KMS-11 (cell line): ENCODE measurements at regions not wholly inside any gene's neighbourhood (a gene's known extent, or its start where the extent isn't known, plus 50 kb on each side); places are given as distances from the start of the nearest gene placed in this dataset.

Experiments
- H2AFZ ChIP-seq: fragments of 200-600 bp; sonication (generic); 2 replicates; pipeline ENCODE4 v1.6.1; 2016; ENCODE audit warnings: antibody characterized with exemption, mixed run types, low read depth
- H3K27ac ChIP-seq: fragments of 200-600 bp; sonication (generic); 2 replicates; pipeline ENCODE4 v1.6.1; 2016; ENCODE audit warnings: mild to moderate bottlenecking, mixed run types
- H3K27me3 ChIP-seq: fragments of 200-600 bp; sonication (generic); 2 replicates; pipeline ENCODE4 v1.6.1; 2017; ENCODE audit warnings: mild to moderate bottlenecking, low read depth, mixed run types, moderate library complexity; ENCODE audit not compliant: insufficient read depth
- H3K36me3 ChIP-seq: fragments of 200-600 bp; sonication (generic); 2 replicates; pipeline ENCODE4 v1.6.1; 2017; ENCODE audit warnings: mild to moderate bottlenecking, mixed run types; ENCODE audit not compliant: insufficient read depth
- H3K4me1 ChIP-seq: fragments of 200-600 bp; sonication (generic); 2 replicates; pipeline ENCODE4 v1.6.1; 2016; ENCODE audit warnings: mild to moderate bottlenecking, low read depth, mixed run types; ENCODE audit not compliant: poor library complexity, severe bottlenecking
- H3K4me2 ChIP-seq: fragments of 200-600 bp; sonication (generic); 2 replicates; pipeline ENCODE4 v1.7.0; 2016; ENCODE audit warnings: mild to moderate bottlenecking, mixed run types
- H3K4me3 ChIP-seq: fragments of 200-600 bp; sonication (generic); IDR thresholded peaks from 2 replicates; pipeline ENCODE4 v1.6.1; 2017; ENCODE audit warnings: low read depth, low read length, mixed read lengths; ENCODE audit not compliant: insufficient read depth
- H3K79me2 ChIP-seq: fragments of 200-600 bp; sonication (generic); 2 replicates; pipeline ENCODE4 v1.6.1; 2016; ENCODE audit warnings: low read depth, mixed run types; ENCODE audit not compliant: insufficient read depth
- H3K9ac ChIP-seq: fragments of 200-600 bp; sonication (generic); 2 replicates; pipeline ENCODE4 v1.6.1; 2016; ENCODE audit warnings: mild to moderate bottlenecking, mixed run types
- H4K20me1 ChIP-seq: fragments of 200-600 bp; sonication (generic); 2 replicates; pipeline ENCODE4 v1.6.1; 2016; ENCODE audit warnings: mild to moderate bottlenecking, mixed run types; ENCODE audit not compliant: insufficient read depth
- TF ChIP-seq, protein P1 (sequence below): fragments of 200-600 bp; sonication (generic); conservative IDR thresholded peaks from 2 replicates; pipeline ENCODE4 v1.6.1; 2017; ENCODE audit warnings: low read depth, mild to moderate bottlenecking, antibody characterized with exemption, low read length, moderate library complexity, mixed read lengths

DNA sequence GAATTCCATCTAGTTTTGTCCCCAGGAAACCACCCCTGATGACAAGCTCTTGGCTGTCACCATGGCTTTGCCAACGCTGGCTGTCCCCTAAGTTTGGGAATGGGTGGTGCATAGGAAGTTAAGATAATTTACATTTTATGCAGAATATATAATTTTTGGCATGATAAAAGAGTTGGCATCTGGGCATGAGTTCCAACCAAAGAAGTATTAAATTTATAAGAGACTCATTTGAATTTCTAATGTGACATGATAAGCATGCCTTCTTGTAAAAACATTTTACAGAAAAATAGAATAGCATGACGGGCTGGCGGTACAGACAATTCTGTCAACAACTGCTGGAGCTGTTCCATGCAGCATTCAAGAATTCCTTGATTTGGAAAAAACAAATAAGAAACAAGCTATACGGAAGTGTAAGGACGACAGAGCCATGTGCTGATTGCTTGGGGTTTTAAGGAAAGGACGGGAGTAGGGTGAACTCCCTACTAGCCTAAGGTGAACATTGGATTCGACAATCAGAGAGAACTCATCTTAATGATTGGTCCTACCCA, 106.8 kb upstream of the C1orf21 start:
- TF ChIP-seq, protein P1, sequence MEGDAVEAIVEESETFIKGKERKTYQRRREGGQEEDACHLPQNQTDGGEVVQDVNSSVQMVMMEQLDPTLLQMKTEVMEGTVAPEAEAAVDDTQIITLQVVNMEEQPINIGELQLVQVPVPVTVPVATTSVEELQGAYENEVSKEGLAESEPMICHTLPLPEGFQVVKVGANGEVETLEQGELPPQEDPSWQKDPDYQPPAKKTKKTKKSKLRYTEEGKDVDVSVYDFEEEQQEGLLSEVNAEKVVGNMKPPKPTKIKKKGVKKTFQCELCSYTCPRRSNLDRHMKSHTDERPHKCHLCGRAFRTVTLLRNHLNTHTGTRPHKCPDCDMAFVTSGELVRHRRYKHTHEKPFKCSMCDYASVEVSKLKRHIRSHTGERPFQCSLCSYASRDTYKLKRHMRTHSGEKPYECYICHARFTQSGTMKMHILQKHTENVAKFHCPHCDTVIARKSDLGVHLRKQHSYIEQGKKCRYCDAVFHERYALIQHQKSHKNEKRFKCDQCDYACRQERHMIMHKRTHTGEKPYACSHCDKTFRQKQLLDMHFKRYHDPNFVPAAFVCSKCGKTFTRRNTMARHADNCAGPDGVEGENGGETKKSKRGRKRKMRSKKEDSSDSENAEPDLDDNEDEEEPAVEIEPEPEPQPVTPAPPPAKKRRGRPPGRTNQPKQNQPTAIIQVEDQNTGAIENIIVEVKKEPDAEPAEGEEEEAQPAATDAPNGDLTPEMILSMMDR: no peak
- Histone ChIP-seq H3K79me2 (no peaks in the 10 kb centered on the region), H4K20me1 (no peaks in the 10 kb centered on the region), H3K9ac (no peak overlapping the region), H3K27ac (no peak overlapping the region), H3K4me3 (no peak overlapping the region), H3K27me3 (no peaks in the 10 kb centered on the region), H3K36me3 (no peaks in the 10 kb centered on the region), H3K4me1 (no peaks in the 10 kb centered on the region), H3K4me2 (no peak overlapping the region), H2AFZ (no peak overlapping the region)

DNA sequence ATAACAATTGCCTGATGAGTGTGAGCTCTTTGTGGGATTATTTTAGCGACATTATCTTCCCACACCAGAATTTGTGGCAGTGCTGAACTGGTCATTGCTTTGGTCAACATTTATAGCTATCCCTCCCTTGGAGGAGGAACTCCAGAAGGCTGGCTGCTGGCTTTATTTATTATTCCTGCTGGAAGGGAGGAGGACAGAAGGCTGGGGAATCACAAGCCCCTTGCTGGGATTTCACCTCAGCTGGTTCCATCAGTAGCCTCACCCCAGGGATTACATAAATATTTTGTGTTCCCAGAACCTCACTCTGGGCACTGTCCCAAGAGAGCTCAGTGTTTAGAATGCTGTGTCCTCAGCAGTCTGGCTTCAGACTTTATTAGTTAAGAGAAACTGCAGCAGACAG, 102.8 kb upstream of the C1orf21 start:
- Histone ChIP-seq H3K27me3 (no peaks in the 10 kb centered on the region), H2AFZ (no peak overlapping the region), H3K27ac (no peak overlapping the region), H3K4me1 (no peaks in the 10 kb centered on the region), H4K20me1 (no peaks in the 10 kb centered on the region), H3K9ac (no peak overlapping the region), H3K4me2 (no peak overlapping the region), H3K36me3 (no peaks in the 10 kb centered on the region), H3K79me2 (no peaks in the 10 kb centered on the region), H3K4me3 (no peak overlapping the region)
- TF ChIP-seq, protein P1: no peak

DNA sequence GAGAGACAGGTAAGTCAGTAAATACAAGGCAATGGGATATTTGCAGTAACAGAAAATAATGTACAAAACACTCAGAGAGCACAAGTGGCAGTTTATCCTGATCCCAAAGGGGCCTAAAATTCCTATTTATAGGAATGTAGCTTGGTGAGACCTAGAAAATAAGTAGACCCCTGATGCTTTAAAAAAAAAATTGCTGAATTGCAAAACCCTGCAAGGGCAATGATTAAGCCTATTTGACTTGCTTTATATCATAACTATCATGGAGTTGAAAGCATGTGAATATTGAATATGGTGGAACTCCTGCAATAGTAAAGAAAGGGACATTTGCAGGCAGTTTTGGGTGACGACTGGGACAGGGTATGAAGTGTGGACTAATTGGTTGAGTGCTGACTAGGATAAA, 101.9 kb upstream of the C1orf21 start:
- H3K36me3 ChIP-seq: no peaks in the 10 kb centered on the region
- no peaks in the 10 kb centered on the region for H3K79me2 ChIP-seq
- TF ChIP-seq, protein P1: no peak
- no peak overlapping the region for H3K4me3 ChIP-seq
- no peak overlapping the region for H2AFZ ChIP-seq
- no peak overlapping the region for H3K27ac ChIP-seq
- no peaks in the 10 kb centered on the region for H3K4me1 ChIP-seq
- no peak overlapping the region for H3K9ac ChIP-seq
- H3K27me3 ChIP-seq: no peaks in the 10 kb centered on the region
- H3K4me2 ChIP-seq: no peak overlapping the region
- no peaks in the 10 kb centered on the region for H4K20me1 ChIP-seq

DNA sequence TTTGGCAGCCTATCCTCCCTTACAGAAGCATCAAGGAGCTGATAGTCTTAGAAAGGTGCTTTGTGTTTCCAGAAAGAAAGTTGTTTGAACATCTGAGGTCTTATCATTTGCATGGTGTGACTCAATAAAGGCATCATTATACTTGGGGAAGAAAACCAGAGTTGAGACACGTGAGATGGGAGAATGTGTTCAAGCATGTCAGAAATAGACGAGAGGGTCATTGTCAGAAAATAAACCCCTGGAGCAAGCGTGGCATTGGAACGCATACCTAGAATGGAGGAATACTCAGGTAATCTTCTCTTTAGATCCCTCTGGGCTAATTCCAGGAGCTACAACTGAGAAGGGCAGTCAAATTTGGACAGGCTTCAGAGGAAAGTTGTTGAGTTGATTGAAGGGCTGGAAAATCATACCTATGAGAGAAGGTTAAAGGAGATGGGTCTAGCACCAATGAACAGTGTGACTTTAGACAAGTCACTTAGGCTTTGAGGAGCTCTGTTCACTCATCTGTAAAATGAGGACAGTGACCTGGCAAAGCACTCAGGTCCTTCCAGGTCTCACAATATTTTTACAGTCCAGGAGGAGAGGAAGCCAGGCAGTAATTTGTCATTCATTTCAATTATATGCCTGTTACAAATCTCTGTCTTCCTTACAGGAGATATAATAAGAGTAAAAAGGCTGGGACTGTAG, 101.3 kb upstream of the C1orf21 start:
- no peaks in the 10 kb centered on the region for H3K79me2 ChIP-seq
- TF ChIP-seq, protein P1: no peak
- H3K4me3 ChIP-seq: no peak overlapping the region
- no peaks in the 10 kb centered on the region for H3K36me3 ChIP-seq
- no peaks in the 10 kb centered on the region for H3K4me1 ChIP-seq
- no peaks in the 10 kb centered on the region for H3K27me3 ChIP-seq
- no peaks in the 10 kb centered on the region for H4K20me1 ChIP-seq
- H2AFZ ChIP-seq: no peak overlapping the region
- no peak overlapping the region for H3K9ac ChIP-seq
- no peak overlapping the region for H3K4me2 ChIP-seq
- no peak overlapping the region for H3K27ac ChIP-seq
